ENCODE measurements at regions not wholly inside any gene's neighbourhood (a gene's known extent, or its start where the extent isn't known, plus 50 kb on each side); places are given as distances from the start of the nearest gene placed in this dataset.

- Mint-ChIP-seq H3K27me3 (peaks cover 0 to 1% of the 10 kb centered on the region in 2 donors), H3K27ac (no peak overlapping the region), H3K36me3 (no peaks in the 10 kb centered on the region), H3K4me1 (no peaks in the 10 kb centered on the region), H3K9me3 (peaks cover 0 to 8% (median 2%) of the 10 kb centered on the region in 5 donors), H3K4me3 (no peak overlapping the region)
- no peak for DNase-seq
- H3K27ac ChIP-seq (ENCODE audit: low read depth, low read length): no peak overlapping the region
- H3K4me3 ChIP-seq (ENCODE audit: low read length): no peak overlapping the region
- ChIA-PET POLR2A (no interaction called here), CTCF (no interaction called here)
- H3K36me3 ChIP-seq (ENCODE audit: insufficient read depth, low read length): no peaks in the 10 kb centered on the region
- no peaks in the 10 kb centered on the region for H3K4me1 ChIP-seq (ENCODE audit: insufficient read depth, low read length)
- no peaks in the 10 kb centered on the region for H3K9me3 ChIP-seq (ENCODE audit: low read length)
- H3K27me3 ChIP-seq (ENCODE audit: insufficient read depth, low read length, poor library complexity, severe bottlenecking): no peaks in the 10 kb centered on the region
Observed at GRCh38 chr4:71980976-71981375, 50.8 kb upstream of the NPFFR2 start.

Measured in CD8-positive, alpha-beta memory T cell (primary cell).